Mesendoderm (in vitro differentiated cells): ENCODE measurements at regions not wholly inside any gene's neighbourhood (a gene's known extent, or its start where the extent isn't known, plus 50 kb on each side); places are given as distances from the start of the nearest gene placed in this dataset.

ENCODE experiments used
- DNase-seq: peaks from one replicate; pipeline ENCODE4 v3.0.0; 2013
- H2AK5ac ChIP-seq: 2 replicates; pipeline ENCODE4 v1.6.1; 2013; ENCODE audit warnings: low read length, inconsistent platforms
- H2BK120ac ChIP-seq: 2 replicates; pipeline ENCODE4 v1.6.1; 2013; ENCODE audit warnings: low read depth, mild to moderate bottlenecking, low read length, moderate library complexity, mixed read lengths
- H2BK15ac ChIP-seq: replicated peaks from 2 replicates; pipeline ENCODE4 v1.6.1; 2013; ENCODE audit warnings: low read depth, mild to moderate bottlenecking, moderate library complexity
- H2BK5ac ChIP-seq: 2 replicates; pipeline ENCODE4 v1.6.1; 2013; ENCODE audit warnings: low read length, inconsistent platforms
- H3K18ac ChIP-seq: 2 replicates; pipeline ENCODE4 v1.6.1; 2013; ENCODE audit warnings: mild to moderate bottlenecking, low read length, mixed read lengths
- H3K23ac ChIP-seq: one replicate; pipeline ENCODE4 v1.6.1; 2013; ENCODE audit warnings: low read length
- H3K27ac ChIP-seq: 2 replicates; pipeline ENCODE4 v1.5.1; 2013; ENCODE audit warnings: low read depth, mild to moderate bottlenecking, inconsistent platforms, low read length, moderate library complexity
- H3K27me3 ChIP-seq: 2 replicates; pipeline ENCODE4 v1.6.1; 2013; ENCODE audit warnings: low read length, control low read depth, mild to moderate bottlenecking, inconsistent platforms; ENCODE audit not compliant: insufficient read depth, poor library complexity
- H3K36me3 ChIP-seq: 2 replicates; pipeline ENCODE4 v1.6.1; 2013; ENCODE audit warnings: low read length, inconsistent platforms; ENCODE audit not compliant: control insufficient read depth, insufficient read depth
- H3K4ac ChIP-seq: one replicate; pipeline ENCODE4 v1.6.1; 2013; ENCODE audit warnings: low read depth, mild to moderate bottlenecking, low read length, moderate library complexity
- H3K4me1 ChIP-seq: 2 replicates; pipeline ENCODE4 v1.6.1; 2013; ENCODE audit warnings: low read depth, low read length, inconsistent platforms; ENCODE audit not compliant: control insufficient read depth
- H3K4me2 ChIP-seq: 2 replicates; pipeline ENCODE4 v1.6.1; 2013; ENCODE audit warnings: low read length
- H3K4me3 ChIP-seq: 2 replicates; pipeline ENCODE4 v1.5.1; 2013; ENCODE audit warnings: mild to moderate bottlenecking, low read length
- H3K56ac ChIP-seq: one replicate; pipeline ENCODE4 v1.6.1; 2013; ENCODE audit warnings: low read length
- H3K79me1 ChIP-seq: 2 replicates; pipeline ENCODE4 v1.6.1; 2013; ENCODE audit warnings: low read length, inconsistent platforms
- H3K79me2 ChIP-seq: 2 replicates; pipeline ENCODE4 v1.6.1; 2013; ENCODE audit warnings: mild to moderate bottlenecking, low read length; ENCODE audit not compliant: control insufficient read depth, insufficient read depth
- H3K9ac ChIP-seq: 2 replicates; pipeline ENCODE4 v1.6.1; 2013; ENCODE audit warnings: low read length, inconsistent platforms
- H4K5ac ChIP-seq: one replicate; pipeline ENCODE4 v1.6.1; 2013; ENCODE audit warnings: low read length
- H4K8ac ChIP-seq: one replicate; pipeline ENCODE4 v1.6.1; 2013; ENCODE audit warnings: low read depth, mild to moderate bottlenecking, control low read depth, low read length, moderate library complexity
- WGBS: extraction: QIAGEN DNeasy Blood & Tissue Kit; methylation state at CpG from one replicate; pipeline ENCODE4 v1.1.7; 2013; ENCODE audit warnings: low lambda C conversion rate, missing lambda C conversion rate; ENCODE audit not compliant: insufficient coverage; ENCODE audit errors: extremely low coverage; 5-methylcytosine and 5-hydroxymethylcytosine counted together

DNA sequence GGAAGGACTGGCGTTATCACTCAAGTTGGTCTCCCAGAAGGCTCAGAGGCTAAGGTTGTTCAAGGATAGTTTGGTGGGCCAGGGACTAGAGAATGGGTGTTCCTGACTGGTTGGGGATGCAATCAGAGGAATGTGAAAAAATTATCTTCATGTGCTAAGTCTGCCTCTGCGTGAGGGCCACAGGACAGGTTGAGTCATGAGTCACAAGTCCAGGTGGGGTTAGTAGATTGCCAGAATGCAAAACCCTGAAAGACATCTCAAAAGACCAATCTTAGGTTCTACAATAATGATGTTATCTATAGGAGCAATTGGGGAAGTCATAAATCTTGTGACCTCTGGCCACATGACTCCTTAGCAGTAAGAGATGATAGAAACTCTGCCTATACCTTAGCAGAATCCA, 220.1 kb upstream of the EEA1 start:
- Histone ChIP-seq H3K27ac (no peak overlapping the region), H3K27me3 (no peaks in the 10 kb centered on the region), H3K4me1 (no peaks in the 10 kb centered on the region), H3K56ac (no peak overlapping the region), H3K36me3 (no peaks in the 10 kb centered on the region), H3K4me2 (no peak overlapping the region), H3K9ac (no peak overlapping the region), H3K4me3 (no peak overlapping the region), H3K79me1 (no peaks in the 10 kb centered on the region), H2BK5ac (no peak overlapping the region), H2BK15ac (no peak overlapping the region), H3K79me2 (no peaks in the 10 kb centered on the region), H4K5ac (no peak overlapping the region), H2AK5ac (no peak overlapping the region), H2BK120ac (no peak overlapping the region), H3K23ac (no peak overlapping the region), H4K8ac (no peak overlapping the region), H3K4ac (no peak overlapping the region), H3K18ac (no peak overlapping the region)
- no CpG with 5 or more reads among the region's 2 CpGs for WGBS
- DNase-seq: no peak

DNA sequence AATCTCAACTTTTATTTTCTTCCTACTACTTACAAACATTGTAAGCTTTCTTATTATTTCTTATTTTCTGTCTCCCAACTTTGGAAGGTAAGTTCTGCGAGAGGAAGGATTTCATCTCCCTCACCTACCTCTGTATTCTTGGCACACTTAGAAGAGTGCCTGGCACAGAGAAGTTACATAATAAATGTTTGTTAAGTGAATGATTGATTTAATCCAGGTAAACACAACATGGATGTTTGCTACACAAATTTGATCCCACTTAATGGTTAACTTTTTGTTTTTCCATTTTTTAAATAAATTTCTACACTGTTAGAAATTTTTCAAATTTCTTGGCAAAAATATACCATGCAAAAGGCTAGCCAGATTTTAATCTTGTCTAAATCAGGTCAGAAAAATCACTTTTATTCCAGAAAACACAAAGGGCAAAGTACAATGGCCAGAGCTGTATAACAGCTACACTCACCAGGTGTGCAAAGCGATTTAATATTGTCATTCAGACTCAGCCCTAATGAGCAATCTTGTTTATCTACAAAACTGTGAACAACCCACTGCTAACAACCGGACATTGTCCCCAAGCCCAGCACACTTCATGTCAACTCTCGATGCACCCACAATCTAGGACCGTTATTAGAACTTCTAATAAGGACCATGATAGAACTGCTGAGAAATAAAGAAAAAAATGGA, 222.1 kb upstream of the EEA1 start:
- no peaks in the 10 kb centered on the region for H3K27me3 ChIP-seq
- no peak overlapping the region for H2BK120ac ChIP-seq
- DNase-seq: no peak
- WGBS: no CpG with 5 or more reads among the region's 5 CpGs
- H3K18ac ChIP-seq: no peak overlapping the region
- no peak overlapping the region for H2BK5ac ChIP-seq
- H3K79me2 ChIP-seq: no peaks in the 10 kb centered on the region
- no peak overlapping the region for H2BK15ac ChIP-seq
- H3K36me3 ChIP-seq: no peaks in the 10 kb centered on the region
- H4K8ac ChIP-seq: no peak overlapping the region
- no peaks in the 10 kb centered on the region for H3K79me1 ChIP-seq
- no peak overlapping the region for H3K23ac ChIP-seq
- no peak overlapping the region for H3K27ac ChIP-seq
- no peaks in the 10 kb centered on the region for H3K4me1 ChIP-seq
- H2AK5ac ChIP-seq: no peak overlapping the region
- no peak overlapping the region for H3K9ac ChIP-seq
- H3K56ac ChIP-seq: no peak overlapping the region
- no peak overlapping the region for H3K4ac ChIP-seq
- no peak overlapping the region for H3K4me3 ChIP-seq
- no peak overlapping the region for H3K4me2 ChIP-seq
- H4K5ac ChIP-seq: no peak overlapping the region

DNA sequence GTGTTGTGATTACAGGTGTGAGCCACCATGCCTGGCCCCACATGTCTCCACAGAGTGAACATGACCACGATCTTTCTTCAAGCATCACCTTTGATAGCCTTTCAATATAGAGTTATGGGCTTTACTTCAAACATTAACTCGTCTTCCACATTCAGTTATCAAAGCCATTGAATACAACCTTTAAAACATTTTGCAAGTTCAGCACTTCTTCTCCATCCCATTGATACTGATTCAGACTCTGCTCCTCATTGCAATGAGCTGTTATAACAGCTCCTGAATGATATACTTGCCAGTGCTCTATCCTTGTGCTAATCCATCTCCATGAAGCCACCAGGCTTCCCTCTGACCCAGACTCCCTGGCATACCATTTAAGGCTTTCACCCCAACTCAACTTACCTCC, 223.5 kb upstream of the EEA1 start:
- H3K56ac ChIP-seq: no peak overlapping the region
- no peak overlapping the region for H4K5ac ChIP-seq
- no peak overlapping the region for H3K4me3 ChIP-seq
- H2BK15ac ChIP-seq: no peak overlapping the region
- no peak overlapping the region for H3K18ac ChIP-seq
- WGBS: no CpG with 5 or more reads among the region's 2 CpGs
- no peaks in the 10 kb centered on the region for H3K79me2 ChIP-seq
- no peak overlapping the region for H2BK5ac ChIP-seq
- H2BK120ac ChIP-seq: no peak overlapping the region
- H3K4ac ChIP-seq: no peak overlapping the region
- H3K9ac ChIP-seq: no peak overlapping the region
- no peak for DNase-seq
- H3K27me3 ChIP-seq: no peaks in the 10 kb centered on the region
- H3K4me1 ChIP-seq: no peaks in the 10 kb centered on the region
- no peak overlapping the region for H3K4me2 ChIP-seq
- H3K23ac ChIP-seq: no peak overlapping the region
- no peaks in the 10 kb centered on the region for H3K79me1 ChIP-seq
- H3K36me3 ChIP-seq: no peaks in the 10 kb centered on the region
- no peak overlapping the region for H2AK5ac ChIP-seq
- no peak overlapping the region for H4K8ac ChIP-seq
- H3K27ac ChIP-seq: no peak overlapping the region

DNA sequence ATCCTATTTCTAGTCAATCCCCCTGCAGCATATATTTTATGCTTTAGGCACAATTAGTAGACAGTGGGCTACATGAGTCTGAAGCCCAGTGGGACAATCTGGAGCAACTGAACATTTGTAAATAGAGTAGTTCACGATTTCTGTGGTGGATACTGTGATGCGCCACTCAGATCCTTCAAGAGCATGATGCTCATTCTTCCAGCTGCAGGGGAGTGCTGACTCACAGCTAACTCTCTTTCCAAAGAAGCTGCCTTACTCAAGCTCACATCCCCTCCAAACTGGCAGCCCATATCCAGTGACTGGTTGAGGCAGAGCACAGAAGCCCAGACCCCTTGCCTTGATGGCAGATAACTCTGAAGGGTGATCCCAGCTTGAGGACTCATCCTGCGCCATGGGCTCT, 224.2 kb upstream of the EEA1 start:
- Histone ChIP-seq H4K5ac (no peak overlapping the region), H3K18ac (no peak overlapping the region), H3K4me3 (no peak overlapping the region), H3K36me3 (no peaks in the 10 kb centered on the region), H2BK15ac (no peak overlapping the region), H2AK5ac (no peak overlapping the region), H3K79me1 (no peaks in the 10 kb centered on the region), H3K4me1 (no peaks in the 10 kb centered on the region), H3K79me2 (no peaks in the 10 kb centered on the region), H3K56ac (no peak overlapping the region), H2BK120ac (no peak overlapping the region), H4K8ac (no peak overlapping the region), H3K4ac (no peak overlapping the region), H3K9ac (no peak overlapping the region), H3K27me3 (no peaks in the 10 kb centered on the region), H2BK5ac (no peak overlapping the region), H3K23ac (no peak overlapping the region), H3K27ac (no peak overlapping the region), H3K4me2 (no peak overlapping the region)
- no peak for DNase-seq
- no CpG with 5 or more reads among the region's 3 CpGs for WGBS

DNA sequence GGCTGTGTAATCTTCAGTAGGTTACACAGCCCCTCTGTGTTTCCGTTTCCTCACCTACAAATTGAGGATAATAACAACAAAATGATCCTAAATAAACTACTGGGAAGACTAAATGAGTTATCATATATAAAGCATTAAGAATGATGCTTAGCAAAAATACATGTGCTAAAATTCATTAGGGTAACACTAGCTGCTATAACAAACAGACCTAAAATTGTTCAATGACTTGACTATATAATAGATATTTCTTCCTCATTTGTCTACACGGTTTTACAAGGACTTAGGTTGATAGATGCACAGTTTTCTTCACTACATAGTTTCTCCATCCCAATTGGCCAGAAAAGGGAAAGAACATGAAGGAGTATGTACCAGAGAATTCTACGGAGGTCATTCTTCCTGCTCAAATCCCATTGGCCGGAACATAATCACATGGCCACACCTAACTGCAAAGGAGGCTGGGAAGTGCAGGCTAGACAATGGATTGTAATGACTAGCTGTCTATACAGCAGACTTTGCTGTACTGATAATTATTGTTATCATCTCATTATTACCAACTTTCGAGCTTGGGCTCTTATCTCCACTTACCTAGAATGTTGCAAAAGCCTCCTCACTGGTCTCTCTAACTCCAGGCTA, 223.5 kb upstream of the NUDT4 start:
- H2BK5ac ChIP-seq: no peak overlapping the region
- H3K4me3 ChIP-seq: no peak overlapping the region
- DNase-seq: no peak
- no peaks in the 10 kb centered on the region for H3K79me1 ChIP-seq
- no peaks in the 10 kb centered on the region for H3K79me2 ChIP-seq
- H3K27me3 ChIP-seq: no peaks in the 10 kb centered on the region
- H3K36me3 ChIP-seq: no peaks in the 10 kb centered on the region
- no peak overlapping the region for H3K27ac ChIP-seq
- no peak overlapping the region for H2AK5ac ChIP-seq
- H3K9ac ChIP-seq: no peak overlapping the region
- no peak overlapping the region for H4K5ac ChIP-seq
- no CpG with 5 or more reads among the region's 5 CpGs for WGBS
- no peak overlapping the region for H4K8ac ChIP-seq
- no peak overlapping the region for H3K18ac ChIP-seq
- H3K56ac ChIP-seq: no peak overlapping the region
- no peak overlapping the region for H2BK120ac ChIP-seq
- H2BK15ac ChIP-seq: no peak overlapping the region
- H3K4me1 ChIP-seq: no peaks in the 10 kb centered on the region
- H3K23ac ChIP-seq: no peak overlapping the region
- H3K4me2 ChIP-seq: no peak overlapping the region
- no peak overlapping the region for H3K4ac ChIP-seq
